ENCODE measurements at regions not wholly inside any gene's neighbourhood (a gene's known extent, or its start where the extent isn't known, plus 50 kb on each side); places are given as distances from the start of the nearest gene placed in this dataset.

GRCh38 chr2:150591496-150592285 lies 104.2 kb upstream of the RND3 start:
- Histone ChIP-seq H3K4me1 (ENCODE audit: low read length) (no peaks in the 10 kb centered on the region), H3K9me3 (ENCODE audit: insufficient read depth, low read length) (no peaks in the 10 kb centered on the region), H3K79me2 (ENCODE audit: low read length) (no peaks in the 10 kb centered on the region), H3K27ac (ENCODE audit: low read length) (no peak overlapping the region), H3K9ac (ENCODE audit: low read length) (no peak overlapping the region), H2AFZ (ENCODE audit: low read depth, low read length) (no peak overlapping the region), H3K36me3 (replicated peaks; ENCODE audit: low read depth, low read length) (no peaks in the 10 kb centered on the region), H3K27me3 (ENCODE audit: low read depth, low read length) (no peaks in the 10 kb centered on the region), H3K4me3 (ENCODE audit: low read length) (no peak overlapping the region), H4K20me1 (ENCODE audit: insufficient read depth, low read length) (no peaks in the 10 kb centered on the region), H3K4me2 (ENCODE audit: low read length) (no peak overlapping the region)
- no peak for TF ChIP-seq CTCF (IDR thresholded peaks at IDR 0.05; ENCODE audit: low read depth, low read length)
- no peak for TF ChIP-seq EZH2phosphoT487 (IDR thresholded peaks at IDR 0.05; ENCODE audit: low read depth)

- Histone ChIP-seq H3K4me3 (ENCODE audit: low read length) (no peak overlapping the region), H3K27ac (ENCODE audit: low read length) (no peak overlapping the region), H3K9me3 (ENCODE audit: insufficient read depth, low read length) (no peaks in the 10 kb centered on the region), H3K9ac (ENCODE audit: low read length) (no peak overlapping the region), H3K27me3 (ENCODE audit: low read depth, low read length) (no peaks in the 10 kb centered on the region), H3K4me2 (ENCODE audit: low read length) (no peak overlapping the region), H4K20me1 (ENCODE audit: insufficient read depth, low read length) (no peaks in the 10 kb centered on the region), H3K36me3 (replicated peaks; ENCODE audit: low read depth, low read length) (no peaks in the 10 kb centered on the region), H3K4me1 (ENCODE audit: low read length) (no peaks in the 10 kb centered on the region), H2AFZ (ENCODE audit: low read depth, low read length) (no peak overlapping the region), H3K79me2 (ENCODE audit: low read length) (no peaks in the 10 kb centered on the region)
- TF ChIP-seq CTCF (IDR thresholded peaks at IDR 0.05; ENCODE audit: low read depth, low read length) (no peak), EZH2phosphoT487 (IDR thresholded peaks at IDR 0.05; ENCODE audit: low read depth) (no peak)
Observed at GRCh38 chr2:150589681-150590080, 102.2 kb upstream of the RND3 start.

- Histone ChIP-seq H3K27me3 (ENCODE audit: low read depth, low read length) (no peaks in the 10 kb centered on the region), H3K4me3 (ENCODE audit: low read length) (no peak overlapping the region), H3K4me2 (ENCODE audit: low read length) (no peak overlapping the region), H3K9me3 (ENCODE audit: insufficient read depth, low read length) (no peaks in the 10 kb centered on the region), H2AFZ (ENCODE audit: low read depth, low read length) (no peak overlapping the region), H3K9ac (ENCODE audit: low read length) (no peak overlapping the region), H3K79me2 (ENCODE audit: low read length) (no peaks in the 10 kb centered on the region), H3K36me3 (replicated peaks; ENCODE audit: low read depth, low read length) (no peaks in the 10 kb centered on the region), H3K27ac (ENCODE audit: low read length) (no peak overlapping the region), H3K4me1 (ENCODE audit: low read length) (no peaks in the 10 kb centered on the region), H4K20me1 (ENCODE audit: insufficient read depth, low read length) (no peaks in the 10 kb centered on the region)
- TF ChIP-seq CTCF (IDR thresholded peaks at IDR 0.05; ENCODE audit: low read depth, low read length): no peak
Observed at GRCh38 chr2:150588506-150588870, 101.0 kb upstream of the RND3 start.

GRCh38 chr2:150587547-150588505 lies 100.4 kb upstream of the RND3 start:
- TF ChIP-seq CTCF (IDR thresholded peaks at IDR 0.05; ENCODE audit: low read depth, low read length): no peak
- no peaks in the 10 kb centered on the region for H3K27me3 ChIP-seq (ENCODE audit: low read depth, low read length)
- no peaks in the 10 kb centered on the region for H3K4me1 ChIP-seq (ENCODE audit: low read length)
- no peak overlapping the region for H3K4me2 ChIP-seq (ENCODE audit: low read length)
- H3K4me3 ChIP-seq (ENCODE audit: low read length): no peak overlapping the region
- H3K27ac ChIP-seq (ENCODE audit: low read length): no peak overlapping the region
- no peaks in the 10 kb centered on the region for H4K20me1 ChIP-seq (ENCODE audit: insufficient read depth, low read length)
- no peaks in the 10 kb centered on the region for H3K9me3 ChIP-seq (ENCODE audit: insufficient read depth, low read length)
- no peaks in the 10 kb centered on the region for H3K79me2 ChIP-seq (ENCODE audit: low read length)
- no peak overlapping the region for H2AFZ ChIP-seq (ENCODE audit: low read depth, low read length)
- no peak overlapping the region for H3K9ac ChIP-seq (ENCODE audit: low read length)
- H3K36me3 ChIP-seq (replicated peaks; ENCODE audit: low read depth, low read length): no peaks in the 10 kb centered on the region

All from OCI-LY3 (cell line).